Uterus (tissue), 2 donors: ENCODE measurements at regions not wholly inside any gene's neighbourhood (a gene's known extent, or its start where the extent isn't known, plus 50 kb on each side); places are given as distances from the start of the nearest gene placed in this dataset.
A peak's percentile ranks its signal among the peaks of the same experiment; 100 is the strongest.

Source experiments
- CTCF ChIP-seq, 4 experiments: fragments of 200-600 bp in 2 of 4; fragments of 450-650 bp in 2 of 4; sonication (generic) in 2 of 4; IDR thresholded peaks; one replicate each; pipeline ENCODE4 v1.5.1; 2016 to 2019; ENCODE audit warnings: antibody characterized with exemption in 4 of 4, mild to moderate bottlenecking in 2 of 4, moderate library complexity in 1 of 4
- POLR2A ChIP-seq, 2 donors: fragments of 450-650 bp; IDR thresholded peaks; one replicate each; pipeline ENCODE4 v1.6.1; 2016; ENCODE audit warnings: antibody characterized with exemption in 2 of 2, mild to moderate bottlenecking in 1 of 2, moderate library complexity in 1 of 2

DNA sequence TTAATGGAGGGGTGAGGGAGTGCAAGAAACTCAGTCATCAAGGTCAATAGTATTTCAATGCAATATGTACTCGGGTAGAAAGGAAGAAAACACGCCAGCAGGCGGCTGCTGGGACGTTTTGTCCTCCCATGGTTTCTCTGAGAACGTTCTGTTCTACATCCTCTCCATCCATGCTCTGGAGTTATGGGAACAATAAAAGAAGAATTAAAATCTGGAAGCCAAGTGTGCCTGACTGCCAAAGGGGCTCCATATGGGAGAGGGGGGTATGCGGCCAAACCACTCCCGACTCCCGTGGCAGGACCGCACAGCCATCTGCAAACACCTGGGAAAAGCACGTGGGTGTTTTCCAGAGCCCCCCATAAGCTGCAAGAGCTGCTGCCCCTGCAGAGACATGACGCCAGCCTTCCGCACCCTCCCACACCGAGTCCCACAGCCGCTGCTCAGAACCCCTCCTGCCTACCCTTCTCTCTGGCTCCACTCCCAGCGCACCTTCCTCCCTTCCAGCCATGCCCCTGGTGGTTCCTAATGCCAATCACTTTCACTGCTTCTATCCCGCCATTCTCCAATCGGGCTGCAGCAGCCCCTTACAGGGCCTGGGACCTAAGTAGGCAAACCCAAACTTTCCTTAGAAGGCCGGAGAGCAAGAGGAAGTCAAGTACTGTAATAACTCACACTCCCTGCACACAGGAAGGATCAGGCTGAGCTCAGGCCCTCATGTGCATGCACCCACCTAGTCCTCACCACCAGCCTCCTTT lies 241.6 kb downstream of the SYK start:
- TF ChIP-seq CTCF (IDR thresholded peaks at IDR 0.05) (peak in 2 of 4 experiments; percentile 36 to 59), POLR2A (IDR thresholded peaks at IDR 0.05) (no peak)
